C4-2B (cell line): ENCODE measurements at regions not wholly inside any gene's neighbourhood (a gene's known extent, or its start where the extent isn't known, plus 50 kb on each side); places are given as distances from the start of the nearest gene placed in this dataset.

Experiments used
- CTCF ChIP-seq: fragments of 450-650 bp; conservative IDR thresholded peaks from 2 replicates; pipeline ENCODE4 v1.5.1; 2017; ENCODE audit warnings: mild to moderate bottlenecking
- ZFX ChIP-seq: fragments of 450-650 bp; IDR thresholded peaks from 2 replicates; pipeline ENCODE4 v1.6.1; 2017

DNA sequence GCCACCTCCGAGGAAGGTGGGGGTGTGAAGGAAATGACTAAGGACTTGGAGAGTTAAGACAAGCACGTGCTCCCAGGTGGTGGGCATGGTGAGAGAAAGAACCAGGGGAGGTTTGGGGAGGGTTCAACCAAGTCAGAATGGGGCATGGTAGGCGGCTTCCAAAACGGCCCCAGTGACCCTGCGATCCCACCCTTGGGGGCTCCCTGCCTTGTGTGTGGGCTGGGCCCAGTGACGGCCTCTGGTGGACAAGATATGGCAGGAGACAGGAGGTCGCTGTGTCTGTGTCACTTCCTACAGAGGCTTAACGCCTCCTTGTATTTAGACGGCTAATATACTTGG lies 51.3 kb upstream of the IRX4 start:
- TF ChIP-seq CTCF (no peak), ZFX (no peak)
